ENCODE measurements at regions not wholly inside any gene's neighbourhood (a gene's known extent, or its start where the extent isn't known, plus 50 kb on each side); places are given as distances from the start of the nearest gene placed in this dataset.

DNA sequence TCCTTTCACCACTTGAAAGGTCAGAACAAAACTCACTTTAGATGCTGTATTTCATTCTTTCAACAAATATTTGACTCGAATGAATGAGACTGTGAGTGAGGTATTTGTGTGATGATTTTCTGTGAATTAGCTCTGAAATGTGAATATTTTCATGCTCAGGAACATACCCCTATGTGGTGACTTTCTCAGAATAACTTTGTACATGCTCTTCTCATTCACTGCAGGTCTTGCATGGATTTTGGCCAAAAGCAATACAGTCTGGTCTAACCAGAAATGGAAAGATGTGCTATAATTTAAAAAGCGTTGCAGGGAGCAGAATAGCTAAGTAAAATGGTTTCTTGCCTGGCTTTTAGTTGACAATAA is 75.5 kb downstream of the MYCN start:
- ChIA-PET CTCF (no interaction called here), POLR2A (interaction anchor here (0.6 kb wide), 1 partner anchor 57 kb away, joined by 4 read pairs; no protein-coding TSS in a partner anchor)
- TF ChIP-seq, protein P1, sequence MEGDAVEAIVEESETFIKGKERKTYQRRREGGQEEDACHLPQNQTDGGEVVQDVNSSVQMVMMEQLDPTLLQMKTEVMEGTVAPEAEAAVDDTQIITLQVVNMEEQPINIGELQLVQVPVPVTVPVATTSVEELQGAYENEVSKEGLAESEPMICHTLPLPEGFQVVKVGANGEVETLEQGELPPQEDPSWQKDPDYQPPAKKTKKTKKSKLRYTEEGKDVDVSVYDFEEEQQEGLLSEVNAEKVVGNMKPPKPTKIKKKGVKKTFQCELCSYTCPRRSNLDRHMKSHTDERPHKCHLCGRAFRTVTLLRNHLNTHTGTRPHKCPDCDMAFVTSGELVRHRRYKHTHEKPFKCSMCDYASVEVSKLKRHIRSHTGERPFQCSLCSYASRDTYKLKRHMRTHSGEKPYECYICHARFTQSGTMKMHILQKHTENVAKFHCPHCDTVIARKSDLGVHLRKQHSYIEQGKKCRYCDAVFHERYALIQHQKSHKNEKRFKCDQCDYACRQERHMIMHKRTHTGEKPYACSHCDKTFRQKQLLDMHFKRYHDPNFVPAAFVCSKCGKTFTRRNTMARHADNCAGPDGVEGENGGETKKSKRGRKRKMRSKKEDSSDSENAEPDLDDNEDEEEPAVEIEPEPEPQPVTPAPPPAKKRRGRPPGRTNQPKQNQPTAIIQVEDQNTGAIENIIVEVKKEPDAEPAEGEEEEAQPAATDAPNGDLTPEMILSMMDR (IDR thresholded peaks at IDR 0.05; ENCODE audit: control extremely low read depth, extremely low read depth, low read depth, missing control alignments) = no peak
- DNase-seq (ENCODE audit: extremely low spot score) = no peak

GRCh38 chr2:16015210-16015902 is 75.0 kb downstream of the MYCN start:
- CTCF ChIA-PET = no interaction called here
- POLR2A ChIA-PET = no interaction called here
- TF ChIP-seq, protein P1 (IDR thresholded peaks at IDR 0.05; ENCODE audit: control extremely low read depth, extremely low read depth, low read depth, missing control alignments) = no peak
- DNase-seq (ENCODE audit: extremely low spot score) = no peak

DNA sequence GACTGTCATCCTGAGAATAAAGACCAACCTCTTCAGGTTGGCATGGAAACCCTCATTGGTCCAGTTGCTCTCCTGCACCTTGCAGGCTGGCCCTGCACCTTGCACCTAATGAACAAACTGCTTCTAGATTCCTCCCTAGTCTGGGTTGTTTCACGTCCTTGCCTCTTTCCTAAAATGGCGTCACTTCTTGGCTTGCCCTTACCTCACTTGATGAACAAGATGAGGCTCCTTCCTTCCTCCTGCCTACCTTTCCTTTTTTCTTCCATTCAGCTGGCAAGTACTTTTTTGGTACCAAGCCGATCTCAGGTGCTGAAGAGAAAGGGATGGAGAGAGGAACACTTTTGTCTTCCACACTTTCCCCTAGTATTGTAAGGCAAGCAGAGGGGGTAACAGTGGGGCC is 74.5 kb downstream of the MYCN start:
- TF ChIP-seq, protein P1 (IDR thresholded peaks at IDR 0.05; ENCODE audit: control extremely low read depth, extremely low read depth, low read depth, missing control alignments) = no peak
- POLR2A ChIA-PET = no interaction called here
- DNase-seq (ENCODE audit: extremely low spot score) = no peak
- CTCF ChIA-PET = no interaction called here

DNA sequence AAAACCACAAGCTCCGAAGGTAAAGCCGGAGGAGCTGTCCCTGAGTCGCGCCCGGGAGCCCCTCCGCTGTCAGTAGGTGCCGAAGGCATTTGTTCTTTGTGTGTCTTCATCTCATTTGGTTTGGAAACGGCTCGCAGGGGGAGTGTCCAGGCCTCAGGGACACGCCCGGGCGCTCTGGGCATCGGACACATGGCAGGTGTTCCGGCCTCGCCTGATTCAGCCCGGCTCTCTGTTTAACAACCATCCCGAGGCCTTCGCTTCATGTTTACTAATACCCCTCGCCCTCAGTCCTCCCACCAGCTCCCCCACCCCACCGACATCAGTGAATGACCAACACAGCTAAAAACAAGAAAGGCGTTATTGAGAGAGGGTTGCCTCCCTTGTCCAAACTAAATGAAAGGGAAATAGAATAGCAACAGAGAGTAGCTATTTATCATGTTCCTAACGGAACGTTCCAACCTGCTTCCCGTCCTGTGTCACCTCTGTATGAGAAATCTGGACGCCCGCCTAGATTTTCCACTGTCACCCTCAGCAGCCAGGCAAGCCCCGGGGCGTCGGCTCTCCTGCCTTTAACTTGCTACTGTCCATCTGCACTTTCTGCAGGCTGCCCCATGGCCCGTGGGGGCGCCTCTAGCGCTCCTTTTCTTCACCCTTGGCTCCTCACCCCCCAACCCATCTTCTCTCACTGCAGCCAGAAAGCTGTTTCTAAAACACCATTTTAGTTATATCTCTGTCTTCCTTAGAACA is 73.9 kb downstream of the MYCN start:
- DNase-seq (ENCODE audit: extremely low spot score) = no peak
- TF ChIP-seq, protein P1 (IDR thresholded peaks at IDR 0.05; ENCODE audit: control extremely low read depth, extremely low read depth, low read depth, missing control alignments) = no peak
- POLR2A ChIA-PET = no interaction called here
- CTCF ChIA-PET = no interaction called here

- CTCF ChIA-PET = no interaction called here
- TF ChIP-seq, protein P1 (IDR thresholded peaks at IDR 0.05; ENCODE audit: control extremely low read depth, extremely low read depth, low read depth, missing control alignments) = no peak
- DNase-seq (ENCODE audit: extremely low spot score) = no peak
- POLR2A ChIA-PET = no interaction called here
Measured at GRCh38 chr2:16013359-16013911, 73.1 kb downstream of the MYCN start.

DNA sequence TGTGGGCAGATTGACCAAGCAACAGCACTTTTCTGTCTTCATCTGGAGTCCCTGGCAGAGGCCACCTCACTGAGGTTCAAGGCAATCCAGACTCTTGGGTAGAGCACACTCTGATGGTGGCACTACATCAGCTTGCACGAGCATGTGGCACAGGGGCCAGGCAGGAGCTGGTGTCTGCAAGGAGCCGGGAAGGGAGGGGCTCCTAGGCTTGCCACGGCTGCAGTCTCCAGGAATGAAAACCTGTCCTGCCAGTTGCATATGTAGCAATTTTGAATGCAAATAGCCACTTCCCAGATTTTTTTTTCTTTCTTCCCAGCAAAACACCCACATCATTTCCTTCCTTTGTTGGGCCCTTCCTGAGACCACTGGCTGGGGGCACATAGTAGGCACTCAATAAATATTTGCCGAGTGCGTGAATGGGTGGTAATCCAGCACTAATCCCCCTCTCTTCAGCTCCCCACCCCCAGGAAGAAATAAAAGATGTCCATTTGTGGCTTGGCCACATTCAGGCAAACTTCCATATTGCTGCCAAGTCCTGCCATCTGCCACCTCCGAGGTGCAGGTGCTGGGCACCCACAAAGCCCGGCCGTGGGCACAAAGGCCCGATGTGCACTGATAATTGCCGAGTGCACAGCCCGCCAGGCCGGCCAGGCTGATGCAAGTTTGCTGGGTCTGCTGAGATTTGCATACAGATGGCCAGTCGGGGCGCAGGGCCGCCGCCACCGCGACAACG is 72.4 kb downstream of the MYCN start:
- TF ChIP-seq, protein P1 (IDR thresholded peaks at IDR 0.05; ENCODE audit: control extremely low read depth, extremely low read depth, low read depth, missing control alignments) = no peak
- no peak for DNase-seq (ENCODE audit: extremely low spot score)
- ChIA-PET CTCF (no interaction called here), POLR2A (no interaction called here)

Data from GM10248 (cell line).